Endothelial cell of umbilical vein (primary cell): ENCODE measurements at regions not wholly inside any gene's neighbourhood (a gene's known extent, or its start where the extent isn't known, plus 50 kb on each side); places are given as distances from the start of the nearest gene placed in this dataset.

Source experiments
- CTCF ChIP-seq, 2 donors: IDR thresholded peaks; 1 replicate in 1 of 2; 2 replicates in 1 of 2; pipeline ENCODE4 v1.5.1; 2011; ENCODE audit warnings: low read length in 2 of 2, mild to moderate bottlenecking in 2 of 2, moderate library complexity in 2 of 2, control low read depth in 1 of 2, inconsistent platforms in 1 of 2, low read depth in 1 of 2; ENCODE audit not compliant: insufficient read depth in 1 of 2; ENCODE audit errors: extremely low read depth in 1 of 2
- EZH2 ChIP-seq: IDR thresholded peaks from 2 replicates; pipeline ENCODE4 v1.6.1; 2012; ENCODE audit warnings: borderline replicate concordance, low read depth, mild to moderate bottlenecking, moderate library complexity, low read length, inconsistent platforms; ENCODE audit not compliant: severe bottlenecking
- MYC ChIP-seq: IDR thresholded peaks from one replicate; pipeline ENCODE4 v1.6.1; 2011; ENCODE audit warnings: mild to moderate bottlenecking, low read depth, low read length
- POLR2A ChIP-seq: IDR thresholded peaks from 2 replicates; pipeline ENCODE4 v1.6.1; 2012; ENCODE audit warnings: low read depth, mild to moderate bottlenecking, control low read depth, low read length
- POLR2AphosphoS5 ChIP-seq: IDR thresholded peaks from 2 replicates; pipeline ENCODE4 v1.6.1; 2012; ENCODE audit warnings: low read depth, mild to moderate bottlenecking, control low read depth, low read length, moderate library complexity; ENCODE audit not compliant: insufficient read depth

- TF ChIP-seq CTCF (IDR thresholded peaks at IDR 0.05; ENCODE audit: extremely low read depth in 1 of 2, insufficient read depth in 1 of 2, low read depth in 1 of 2, low read length in 2 of 2) = no peak
- no peak for TF ChIP-seq MYC
- no peak for TF ChIP-seq EZH2
- TF ChIP-seq POLR2A = no peak
- TF ChIP-seq POLR2AphosphoS5 = no peak
These were observed 139.5 kb upstream of the GRM3 start for GRCh38 chr7:86504229-86504628.
